Fibroblast of upper back skin (primary cell): ENCODE measurements at regions not wholly inside any gene's neighbourhood (a gene's known extent, or its start where the extent isn't known, plus 50 kb on each side); places are given as distances from the start of the nearest gene placed in this dataset.
"Not testable (repeated sequence)": the region's sequence is repeated elsewhere in the genome, so short reads cannot be mapped to it uniquely, and the experiment has no call there.

Source experiments
- DNase-seq: peaks from one replicate; pipeline ENCODE4 v3.0.0-alpha.2; 2013

DNA sequence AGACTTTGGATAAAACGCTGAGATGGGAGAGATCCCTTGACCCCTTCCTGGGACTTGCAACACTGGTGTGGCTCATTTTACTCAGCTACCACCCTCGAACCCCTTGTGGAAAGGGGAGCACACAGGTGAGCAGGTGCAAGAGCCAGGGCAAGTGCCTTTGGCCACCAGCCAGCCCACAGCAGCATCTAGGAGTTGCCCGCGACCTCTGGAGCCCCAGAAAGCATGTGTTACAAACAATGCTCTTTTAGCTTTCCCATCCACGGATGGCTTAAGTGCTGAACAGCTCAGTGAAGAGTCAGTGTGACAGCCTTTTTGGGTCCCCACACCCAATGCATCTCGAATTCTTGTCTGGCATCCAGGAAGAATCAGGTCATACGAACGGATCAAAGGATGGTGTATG is 197.8 kb downstream of the MEMO1 start:
- DNase-seq: no peak

DNA sequence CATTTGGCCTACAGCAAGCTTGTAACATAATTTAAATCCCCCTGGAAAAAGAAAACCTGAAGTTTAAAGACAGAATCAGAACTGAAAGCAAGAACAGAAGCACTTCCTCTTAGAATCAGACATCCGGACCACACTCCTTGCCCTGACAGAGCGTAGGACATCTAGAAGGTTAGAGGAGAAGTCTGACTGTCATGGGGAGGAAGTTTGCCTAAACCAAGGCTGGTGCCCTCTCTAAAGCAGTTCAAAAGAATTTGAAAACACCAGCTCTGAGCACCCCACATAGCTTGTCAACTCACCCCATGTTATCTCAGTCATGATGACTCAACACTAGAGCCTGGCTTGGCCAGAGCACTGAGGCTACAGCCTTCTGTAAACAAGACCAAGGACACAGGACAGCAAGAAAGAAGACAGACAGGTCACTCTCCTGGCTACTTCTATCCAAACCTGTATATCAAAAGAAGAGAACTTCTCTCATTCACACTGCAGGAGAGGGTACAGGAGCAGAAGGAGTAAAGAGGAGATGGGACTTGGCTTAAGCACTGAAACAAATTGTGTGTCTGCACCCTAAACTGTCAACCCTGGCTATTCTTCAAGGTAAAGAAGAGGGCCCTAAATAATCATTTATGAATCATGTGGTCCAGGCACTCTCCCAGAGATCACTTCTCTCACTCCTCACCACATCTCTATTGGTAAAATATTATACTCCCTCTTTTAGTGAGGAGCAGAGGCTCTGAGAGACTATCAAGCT is 198.6 kb downstream of the MEMO1 start:
- no peak for DNase-seq

DNA sequence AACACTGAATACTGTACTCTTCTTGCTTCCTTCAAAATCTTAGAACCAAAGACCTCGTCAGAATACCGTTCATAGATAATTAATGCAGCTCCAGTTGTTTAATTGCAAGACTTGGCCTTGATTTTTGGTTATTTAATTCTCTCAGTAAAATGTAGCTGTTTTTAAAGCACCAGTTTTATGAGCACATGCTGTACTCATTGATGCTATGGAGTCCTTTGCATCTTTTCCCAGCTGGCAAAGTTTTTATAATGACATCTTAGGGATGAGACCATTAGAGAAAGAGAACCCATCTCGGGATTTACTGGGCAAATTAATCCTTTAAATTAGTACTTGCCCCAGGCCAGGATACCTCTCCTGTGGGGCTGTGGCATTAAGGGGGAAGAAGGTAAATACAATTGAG is 199.3 kb downstream of the MEMO1 start:
- no peak for DNase-seq

GRCh38 chr2:31810200-31810917 is 200.4 kb downstream of the MEMO1 start:
- DNase-seq: no peak

GRCh38 chr2:31805688-31806087 is 205.1 kb downstream of the MEMO1 start:
- no peak for DNase-seq

- not testable (repeated sequence) for DNase-seq
These were observed 207.2 kb downstream of the MEMO1 start for GRCh38 chr2:31803481-31804153.

- DNase-seq: no peak
These were observed 208.1 kb downstream of the MEMO1 start for GRCh38 chr2:31802711-31803110.

GRCh38 chr2:31799282-31799681 is 211.5 kb downstream of the MEMO1 start:
- not testable (repeated sequence) for DNase-seq

DNA sequence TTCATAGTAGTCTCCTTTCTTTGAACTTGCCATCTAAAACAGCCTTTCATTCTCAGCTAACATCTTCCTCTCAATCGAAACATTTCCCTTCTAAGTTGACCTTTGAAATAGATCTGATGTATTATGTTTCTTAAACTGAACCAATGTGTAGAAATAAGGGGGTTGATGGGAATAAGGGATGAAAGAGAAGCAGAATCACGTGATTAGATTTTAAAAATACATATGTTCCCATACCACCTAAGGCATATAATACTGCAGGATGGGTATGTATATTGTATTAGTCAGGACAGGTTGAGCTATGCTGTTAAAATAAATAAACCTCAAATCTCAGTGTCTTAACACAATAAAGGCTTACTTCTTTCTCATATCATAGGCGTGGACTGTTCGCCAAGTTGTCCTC is 207.5 kb upstream of the SRD5A2 start:
- DNase-seq: no peak

DNA sequence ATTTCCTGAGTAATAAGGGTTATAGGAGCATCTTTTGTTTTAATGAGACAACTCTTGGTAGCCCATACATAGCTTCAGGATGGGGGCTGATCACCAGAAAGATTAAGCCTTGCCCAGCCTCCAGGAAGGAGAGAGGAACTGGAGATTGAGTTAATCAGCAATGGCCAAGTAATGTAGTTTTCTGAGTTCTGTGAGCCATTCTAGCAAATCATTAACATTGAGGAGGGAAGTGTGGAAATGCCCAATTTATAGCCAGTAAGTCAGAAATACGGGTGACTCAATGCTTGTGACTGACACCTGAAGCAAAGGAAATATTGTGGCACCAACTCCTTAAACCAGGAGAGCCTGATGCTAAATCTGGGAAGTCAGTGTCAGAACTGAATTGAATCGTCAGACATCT is 205.1 kb upstream of the SRD5A2 start:
- no peak for DNase-seq

DNA sequence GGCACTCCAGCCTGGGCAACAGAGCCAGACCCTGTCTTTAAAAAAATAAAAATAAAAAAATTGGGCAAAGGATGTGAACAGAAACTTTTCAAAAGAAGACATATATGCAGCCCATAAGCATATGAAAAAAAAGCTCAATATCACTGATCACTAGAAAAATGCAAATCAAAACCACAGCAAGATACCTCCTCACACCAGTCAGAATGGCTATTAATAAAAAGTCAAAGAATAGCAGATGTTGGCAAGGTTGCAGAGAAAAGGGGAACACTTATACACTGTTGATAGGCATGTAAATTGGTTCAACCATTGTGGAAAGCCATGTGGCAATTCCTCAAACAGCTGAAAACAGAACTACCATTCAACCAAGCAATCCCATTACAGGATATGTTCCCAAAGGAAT is 204.1 kb upstream of the SRD5A2 start:
- no peak for DNase-seq

GRCh38 chr2:31783446-31784091 is 202.8 kb upstream of the SRD5A2 start:
- not testable (repeated sequence) for DNase-seq

DNA sequence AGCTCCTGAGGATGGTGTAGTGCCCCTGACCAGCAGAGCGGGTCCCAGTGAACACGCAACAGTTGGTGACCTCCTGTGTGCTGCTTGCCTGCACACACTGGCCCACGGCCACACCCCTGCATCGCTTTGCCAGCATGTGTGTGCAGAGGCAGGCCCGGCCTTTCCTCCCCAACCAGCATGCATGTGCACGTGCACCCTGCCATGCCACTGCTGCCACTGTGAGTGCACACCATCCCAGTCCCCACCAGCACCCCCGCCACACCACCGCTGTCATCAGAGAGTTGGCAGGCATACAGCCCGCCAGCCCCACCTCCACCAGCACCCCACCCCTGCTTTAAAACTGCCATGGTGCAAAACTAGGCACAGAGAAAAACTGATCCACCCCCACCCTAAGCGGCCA is 197.4 kb upstream of the SRD5A2 start:
- DNase-seq: no peak

- DNase-seq: no peak
These were observed 190.0 kb upstream of the SRD5A2 start for GRCh38 chr2:31770741-31771140.

DNA sequence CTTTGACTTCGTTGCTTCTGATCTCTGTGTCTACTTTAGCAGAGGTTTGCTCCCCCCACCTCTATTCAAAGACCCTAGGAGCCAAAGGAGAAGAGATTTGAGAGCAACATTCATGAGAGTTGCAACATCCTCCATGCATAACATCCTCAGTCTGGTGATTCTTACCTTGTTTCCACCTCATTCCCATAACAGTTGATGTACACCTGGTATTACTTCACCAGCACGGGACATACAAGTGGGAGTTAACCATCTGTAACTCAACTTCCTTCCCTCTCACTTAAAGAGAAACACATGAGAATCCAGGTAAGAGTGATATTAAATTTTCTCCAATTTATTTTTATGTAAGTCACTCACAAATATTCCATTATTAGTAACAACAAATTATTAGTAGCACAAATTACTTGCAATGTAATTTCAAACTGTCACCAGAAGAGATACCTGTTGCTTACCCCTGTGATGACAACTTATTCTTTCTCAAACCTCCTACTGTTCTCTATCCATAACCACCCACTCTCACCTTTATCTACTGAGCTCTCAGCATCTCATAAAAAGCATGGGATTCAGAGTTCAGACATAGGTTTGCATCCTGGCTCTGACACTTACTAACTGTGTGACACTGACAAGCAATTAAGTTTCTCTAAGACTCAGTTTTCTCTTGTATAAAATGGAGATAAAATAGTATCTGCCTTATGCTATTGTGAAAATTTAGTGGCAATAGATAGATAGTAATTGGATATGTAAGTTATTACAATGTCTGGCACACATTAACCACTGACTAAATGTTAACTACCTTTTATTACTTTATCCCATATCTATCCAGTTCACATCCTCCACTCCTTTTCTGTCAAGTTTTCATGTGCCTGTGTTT is 184.6 kb upstream of the SRD5A2 start:
- no peak for DNase-seq

- no peak for DNase-seq
These were observed 183.4 kb upstream of the SRD5A2 start for GRCh38 chr2:31764169-31764568.

GRCh38 chr2:31762085-31762484 is 181.3 kb upstream of the SRD5A2 start:
- no peak for DNase-seq

GRCh38 chr2:31757351-31757750 is 176.6 kb upstream of the SRD5A2 start:
- DNase-seq: not testable (repeated sequence)

- DNase-seq: not testable (repeated sequence)
These were observed 168.0 kb upstream of the SRD5A2 start for GRCh38 chr2:31748746-31749145.

GRCh38 chr2:31748041-31748440 is 167.3 kb upstream of the SRD5A2 start:
- DNase-seq: no peak

DNA sequence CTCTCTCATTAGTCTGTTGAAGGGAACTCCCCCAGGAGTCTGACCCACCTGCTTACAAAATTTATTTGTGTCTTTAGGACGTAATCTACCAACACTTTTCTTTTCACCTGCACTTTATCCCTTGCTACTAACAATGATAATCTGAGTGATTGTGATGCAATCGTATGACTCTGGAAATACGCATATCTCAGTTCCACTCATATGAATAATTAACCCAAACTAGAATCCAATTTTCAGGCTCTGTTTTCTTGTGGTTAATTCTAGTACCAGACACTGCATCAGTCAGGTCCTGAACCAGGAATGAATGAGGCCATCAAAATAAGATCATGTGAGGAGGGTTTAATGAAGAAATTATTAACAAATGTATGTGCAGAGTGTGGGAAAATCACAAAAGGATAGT is 158.4 kb upstream of the SRD5A2 start:
- no peak for DNase-seq

DNA sequence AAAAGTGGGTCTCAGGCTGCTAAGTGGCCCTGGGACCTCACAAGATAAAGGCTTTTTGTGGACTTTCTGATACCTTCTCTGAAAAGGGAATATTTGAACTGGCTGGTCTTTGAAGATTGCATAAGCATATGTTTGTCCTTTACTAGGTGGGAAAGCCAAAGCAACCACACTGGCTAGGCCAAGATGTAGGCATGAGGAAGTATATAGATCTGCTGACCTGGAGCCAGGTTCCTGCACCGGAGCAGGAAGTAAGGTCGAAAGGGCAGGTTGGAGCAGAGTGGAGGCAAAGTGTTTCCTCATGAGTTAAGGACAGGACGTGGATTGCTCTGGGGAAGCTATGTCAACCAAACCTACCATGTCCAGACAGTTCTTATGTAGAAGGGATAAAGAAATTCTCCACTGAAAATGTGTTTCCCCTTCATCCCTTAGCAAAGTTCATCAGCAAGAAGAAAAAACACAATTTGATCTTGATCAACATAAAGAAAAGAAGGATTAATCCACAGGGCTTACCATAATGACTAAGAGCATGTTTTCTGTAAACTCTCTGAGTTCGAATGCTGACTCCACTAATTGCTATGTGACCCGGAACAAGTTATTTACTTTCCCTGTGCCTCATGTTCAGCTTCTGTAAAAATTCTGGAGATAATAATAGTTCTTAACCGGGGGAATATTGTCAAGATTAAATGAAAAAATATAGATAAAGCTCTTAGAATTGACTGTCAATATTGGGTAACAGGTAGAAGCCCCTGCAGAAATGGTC is 156.1 kb upstream of the SRD5A2 start:
- no peak for DNase-seq
